PC-9 (cell line): ENCODE measurements at regions not wholly inside any gene's neighbourhood (a gene's known extent, or its start where the extent isn't known, plus 50 kb on each side); places are given as distances from the start of the nearest gene placed in this dataset.

Experiments used
- BruUV-seq: library from RNA; stranded (reverse); fragments of 400-500 nt; replicated peaks from 2 replicates; lab custom pipeline; 2021; lab: Mats Ljungman, UMichigan
- CTCF ChIA-PET: fragments of 300-600 bp; sonication (Branson Sonifier 250); formaldehyde crosslinking; loops from one replicate; lab custom pipeline; 2022; ENCODE audit warnings: antibody characterized with exemption; lab: Charles Lee
- POLR2A ChIA-PET: fragments of 300-600 bp; sonication (Branson Sonifier 250); formaldehyde crosslinking; loops from one replicate; lab custom pipeline; 2022; ENCODE audit warnings: antibody characterized with exemption; ENCODE audit not compliant: unreplicated experiment; lab: Charles Lee
- DNase-seq, 2 experiments: peaks; one replicate each; pipeline versions ENCODE4 v3.0.0 to v3.0.0-alpha.2; 2015 to 2022; ENCODE audit warnings: mixed read lengths in 1 of 2
- H2AFZ ChIP-seq: fragments of 200-600 bp; sonication (generic); 2 replicates; pipeline ENCODE4 v1.8.1; 2017; ENCODE audit warnings: antibody characterized with exemption
- H3F3A ChIP-seq: fragments of 200-600 bp; sonication (generic); 2 replicates; pipeline ENCODE4 v1.8.1; 2017; ENCODE audit warnings: antibody characterized with exemption, mild to moderate bottlenecking, low read depth; ENCODE audit not compliant: insufficient read depth
- H3K27ac ChIP-seq: fragments of 200-600 bp; sonication (generic); 2 replicates; pipeline ENCODE4 v1.6.1; 2016; ENCODE audit warnings: mixed run types
- H3K27me3 ChIP-seq: fragments of 200-600 bp; sonication (generic); 2 replicates; pipeline ENCODE4 v1.6.1; 2016; ENCODE audit warnings: low read depth, mixed run types; ENCODE audit not compliant: insufficient read depth
- H3K36me3 ChIP-seq: fragments of 200-600 bp; sonication (generic); 2 replicates; pipeline ENCODE4 v1.6.1; 2016; ENCODE audit warnings: low read depth, mixed run types
- H3K4me1 ChIP-seq: fragments of 200-600 bp; sonication (generic); replicated peaks from 2 replicates; pipeline ENCODE4 v1.6.1; 2016; ENCODE audit warnings: mixed run types; ENCODE audit not compliant: insufficient read depth
- H3K4me2 ChIP-seq: fragments of 200-600 bp; sonication (generic); 2 replicates; pipeline ENCODE4 v1.6.1; 2017; ENCODE audit warnings: mixed run types
- H3K4me3 ChIP-seq: fragments of 200-600 bp; sonication (generic); 2 replicates; pipeline ENCODE4 v1.6.1; 2016; ENCODE audit warnings: mixed run types
- H3K79me2 ChIP-seq: fragments of 200-600 bp; sonication (generic); 2 replicates; pipeline ENCODE4 v1.6.1; 2017; ENCODE audit warnings: low read depth, mixed run types
- H3K9me2 ChIP-seq: fragments of 200-600 bp; sonication (generic); 2 replicates; pipeline ENCODE4 v1.8.1; 2017; ENCODE audit warnings: mild to moderate bottlenecking; ENCODE audit not compliant: insufficient read depth
- H3K9me3 ChIP-seq: fragments of 200-600 bp; sonication (generic); 2 replicates; pipeline ENCODE4 v1.8.1; 2016; ENCODE audit warnings: low read depth; ENCODE audit not compliant: insufficient read depth
- H4K20me1 ChIP-seq: fragments of 200-600 bp; sonication (generic); 2 replicates; pipeline ENCODE4 v1.8.1; 2017; ENCODE audit not compliant: insufficient read depth
- CTCF ChIP-seq: fragments of 200-600 bp; sonication (generic); conservative IDR thresholded peaks from 2 replicates; pipeline ENCODE4 v1.6.1; 2017; ENCODE audit warnings: mixed run types, antibody characterized with exemption, mild to moderate bottlenecking, moderate library complexity
- EZH2 ChIP-seq: fragments of 200-600 bp; sonication (generic); IDR thresholded peaks from 2 replicates; pipeline ENCODE4 v1.8.0; 2017; ENCODE audit warnings: antibody characterized with exemption, low read depth
- intact Hi-C: fragments of 100-400 bp; cut with micrococcal nuclease; formaldehyde crosslinking; loops from one replicate; pipeline ENCODE4 v1.10.0; 2022; ENCODE audit not compliant: unreplicated experiment

GRCh38 chr4:174122705-174123104 lies 160.8 kb downstream of the FBXO8 start:
- H3K27ac ChIP-seq: no peak overlapping the region
- no peaks in the 10 kb centered on the region for H3K9me3 ChIP-seq
- H3K4me2 ChIP-seq: no peak overlapping the region
- no peaks in the 10 kb centered on the region for H3K79me2 ChIP-seq
- intact Hi-C loops: no loop called here
- no peak overlapping the region for H2AFZ ChIP-seq
- no peak for DNase-seq
- H3F3A ChIP-seq: no peaks in the 10 kb centered on the region
- no peak for TF ChIP-seq EZH2
- no peak for TF ChIP-seq CTCF
- no peaks in the 10 kb centered on the region for H3K4me1 ChIP-seq
- ChIA-PET CTCF (no interaction called here), POLR2A (no interaction called here)
- H3K27me3 ChIP-seq: no peaks in the 10 kb centered on the region
- no TSS peak for BruUV-seq
- no peaks in the 10 kb centered on the region for H4K20me1 ChIP-seq
- H3K36me3 ChIP-seq: no peaks in the 10 kb centered on the region
- H3K4me3 ChIP-seq: no peak overlapping the region
- H3K9me2 ChIP-seq: no peaks in the 10 kb centered on the region

- DNase-seq: no peak
- Histone ChIP-seq H3K36me3 (no peaks in the 10 kb centered on the region), H3K27me3 (no peaks in the 10 kb centered on the region), H3F3A (no peaks in the 10 kb centered on the region), H3K4me1 (no peaks in the 10 kb centered on the region), H2AFZ (0 out of 2 replicates have a peak overlapping the region, but pooled peaks have one; percentile 69), H3K9me3 (no peaks in the 10 kb centered on the region), H3K27ac (no peak overlapping the region), H4K20me1 (no peaks in the 10 kb centered on the region), H3K4me2 (peak overlapping the region; percentile 63), H3K79me2 (no peaks in the 10 kb centered on the region), H3K9me2 (no peaks in the 10 kb centered on the region), H3K4me3 (peak overlapping the region; percentile 29; the same call in 1 of the 2 replicates)
- ChIA-PET CTCF (no interaction called here), POLR2A (no interaction called here)
- TF ChIP-seq CTCF: peak; percentile 61
- TF ChIP-seq EZH2: no peak
- intact Hi-C loops: no loop called here
- no TSS peak for BruUV-seq
Observed at GRCh38 chr4:174120446-174121295, 162.8 kb downstream of the FBXO8 start.

- peak overlapping the region; percentile 63; the same call in 1 of the 2 replicates for H3K4me2 ChIP-seq
Observed at GRCh38 chr4:174119830-174120229, 163.6 kb downstream of the FBXO8 start.

More at GRCh38 chr4:174119830-174120229, 163.6 kb downstream of the FBXO8 start:
- Histone ChIP-seq H3K9me3 (no peaks in the 10 kb centered on the region), H3K36me3 (no peaks in the 10 kb centered on the region), H3K4me1 (no peaks in the 10 kb centered on the region), H3F3A (no peaks in the 10 kb centered on the region), H3K4me3 (no peak overlapping the region), H3K9me2 (no peaks in the 10 kb centered on the region), H4K20me1 (no peaks in the 10 kb centered on the region), H3K79me2 (no peaks in the 10 kb centered on the region), H3K27ac (no peak overlapping the region), H3K27me3 (no peaks in the 10 kb centered on the region), H2AFZ (0 out of 2 replicates have a peak overlapping the region, but pooled peaks have one; percentile 69)
- no TSS peak for BruUV-seq
- intact Hi-C loops: loop anchor here (10.0 kb wide), 1 partner anchor 695 kb away; no protein-coding TSS in a partner anchor
- POLR2A ChIA-PET: no interaction called here
- CTCF ChIA-PET: no interaction called here
- no peak for DNase-seq
- no peak for TF ChIP-seq EZH2
- no peak for TF ChIP-seq CTCF
